ENCODE measurements at regions not wholly inside any gene's neighbourhood (a gene's known extent, or its start where the extent isn't known, plus 50 kb on each side); places are given as distances from the start of the nearest gene placed in this dataset.

- Histone ChIP-seq H3K4me3 (no peak overlapping the region), H3K4me1 (no peaks in the 10 kb centered on the region), H3K27ac (no peak overlapping the region), H3K27me3 (no peaks in the 10 kb centered on the region), H3K9me3 (peaks cover 0 to 13% of the 10 kb centered on the region in 2 donors), H3K36me3 (no peaks in the 10 kb centered on the region)
- intact Hi-C loops (cut with DNase I; ENCODE audit: low total_unique reads), result no loop called here
- no peak for DNase-seq (ENCODE audit: low spot score in 2 of 2)
- no peak for TF ChIP-seq CTCF (IDR thresholded peaks at IDR 0.05)
These were observed 270.9 kb downstream of the COG6 start for GRCh38 chr13:39926345-39926744.

- no peak overlapping the region for H3K4me3 ChIP-seq
- intact Hi-C loops (cut with DNase I; ENCODE audit: low total_unique reads), result no loop called here
- no peak for DNase-seq (ENCODE audit: low spot score in 2 of 2)
These were observed 272.8 kb downstream of the COG6 start for GRCh38 chr13:39928261-39928660.

GRCh38 chr13:39929583-39929982 lies 274.1 kb downstream of the COG6 start:
- H3K4me3 ChIP-seq, result no peak overlapping the region
- no peaks in the 10 kb centered on the region for H3K4me1 ChIP-seq
- H3K27me3 ChIP-seq, result no peaks in the 10 kb centered on the region
- intact Hi-C loops (cut with DNase I; ENCODE audit: low total_unique reads), result no loop called here
- TF ChIP-seq CTCF (IDR thresholded peaks at IDR 0.05) (no peak), POLR2AphosphoS5 (IDR thresholded peaks at IDR 0.05) (no peak), POLR2A (IDR thresholded peaks at IDR 0.05) (no peak)
- peaks cover 0 to 13% of the 10 kb centered on the region in 2 donors for H3K9me3 ChIP-seq
- no peak for DNase-seq (ENCODE audit: low spot score in 2 of 2)
- no peak overlapping the region for H3K27ac ChIP-seq
- no peaks in the 10 kb centered on the region for H3K36me3 ChIP-seq

More at GRCh38 chr13:39928261-39928660, 272.8 kb downstream of the COG6 start:
- H3K9me3 ChIP-seq, result peaks cover 0 to 13% of the 10 kb centered on the region in 2 donors
- no peaks in the 10 kb centered on the region for H3K4me1 ChIP-seq
- no peak overlapping the region for H3K27ac ChIP-seq
- H3K27me3 ChIP-seq, result no peaks in the 10 kb centered on the region
- no peaks in the 10 kb centered on the region for H3K36me3 ChIP-seq
- TF ChIP-seq POLR2A (IDR thresholded peaks at IDR 0.05), result no peak
- TF ChIP-seq CTCF (IDR thresholded peaks at IDR 0.05), result no peak
- no peak for TF ChIP-seq POLR2AphosphoS5 (IDR thresholded peaks at IDR 0.05)

GRCh38 chr13:39930060-39930459 lies 274.6 kb downstream of the COG6 start:
- no peaks in the 10 kb centered on the region for H3K36me3 ChIP-seq
- no peak for TF ChIP-seq CTCF (IDR thresholded peaks at IDR 0.05)
- no peak for TF ChIP-seq POLR2AphosphoS5 (IDR thresholded peaks at IDR 0.05)
- TF ChIP-seq POLR2A (IDR thresholded peaks at IDR 0.05), result no peak
- no peaks in the 10 kb centered on the region for H3K27me3 ChIP-seq
- H3K9me3 ChIP-seq, result peaks cover 0 to 9% of the 10 kb centered on the region in 2 donors
- H3K4me1 ChIP-seq, result no peaks in the 10 kb centered on the region
- no peak for DNase-seq (ENCODE audit: low spot score in 2 of 2)
- no peak overlapping the region for H3K4me3 ChIP-seq
- H3K27ac ChIP-seq, result no peak overlapping the region
- intact Hi-C loops (cut with DNase I; ENCODE audit: low total_unique reads), result no loop called here

- no peaks in the 10 kb centered on the region for H3K36me3 ChIP-seq
- no peak for DNase-seq (ENCODE audit: low spot score in 2 of 2)
These were observed 275.3 kb downstream of the COG6 start for GRCh38 chr13:39930544-39931444.

More at GRCh38 chr13:39930544-39931444, 275.3 kb downstream of the COG6 start:
- Histone ChIP-seq H3K27me3 (no peaks in the 10 kb centered on the region), H3K4me3 (no peak overlapping the region), H3K4me1 (no peaks in the 10 kb centered on the region), H3K27ac (no peak overlapping the region), H3K9me3 (peaks cover 0 to 1% of the 10 kb centered on the region in 2 donors)
- intact Hi-C loops (cut with DNase I; ENCODE audit: low total_unique reads), result no loop called here
- TF ChIP-seq POLR2AphosphoS5 (IDR thresholded peaks at IDR 0.05), result no peak
- TF ChIP-seq POLR2A (IDR thresholded peaks at IDR 0.05), result no peak
- TF ChIP-seq CTCF (IDR thresholded peaks at IDR 0.05), result no peak

Data from breast epithelium (tissue), 4 donors.